ENCODE measurements at regions not wholly inside any gene's neighbourhood (a gene's known extent, or its start where the extent isn't known, plus 50 kb on each side); places are given as distances from the start of the nearest gene placed in this dataset.

- TF ChIP-seq, protein P1, sequence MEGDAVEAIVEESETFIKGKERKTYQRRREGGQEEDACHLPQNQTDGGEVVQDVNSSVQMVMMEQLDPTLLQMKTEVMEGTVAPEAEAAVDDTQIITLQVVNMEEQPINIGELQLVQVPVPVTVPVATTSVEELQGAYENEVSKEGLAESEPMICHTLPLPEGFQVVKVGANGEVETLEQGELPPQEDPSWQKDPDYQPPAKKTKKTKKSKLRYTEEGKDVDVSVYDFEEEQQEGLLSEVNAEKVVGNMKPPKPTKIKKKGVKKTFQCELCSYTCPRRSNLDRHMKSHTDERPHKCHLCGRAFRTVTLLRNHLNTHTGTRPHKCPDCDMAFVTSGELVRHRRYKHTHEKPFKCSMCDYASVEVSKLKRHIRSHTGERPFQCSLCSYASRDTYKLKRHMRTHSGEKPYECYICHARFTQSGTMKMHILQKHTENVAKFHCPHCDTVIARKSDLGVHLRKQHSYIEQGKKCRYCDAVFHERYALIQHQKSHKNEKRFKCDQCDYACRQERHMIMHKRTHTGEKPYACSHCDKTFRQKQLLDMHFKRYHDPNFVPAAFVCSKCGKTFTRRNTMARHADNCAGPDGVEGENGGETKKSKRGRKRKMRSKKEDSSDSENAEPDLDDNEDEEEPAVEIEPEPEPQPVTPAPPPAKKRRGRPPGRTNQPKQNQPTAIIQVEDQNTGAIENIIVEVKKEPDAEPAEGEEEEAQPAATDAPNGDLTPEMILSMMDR (IDR thresholded peaks at IDR 0.05; ENCODE audit: low read depth, low read length, missing control alignments) = no peak
- H3K4me3 ChIP-seq (ENCODE audit: low read depth, low read length) = no peak overlapping the region
- DNase-seq (ENCODE audit: low read depth) = no peak
- in situ Hi-C loops (cut with HindIII; ENCODE audit: low sequenced_read_pairs) = no loop called here
These were observed 139.2 kb downstream of the LINC00632 start for GRCh38 chrX:140848800-140849199.

DNA sequence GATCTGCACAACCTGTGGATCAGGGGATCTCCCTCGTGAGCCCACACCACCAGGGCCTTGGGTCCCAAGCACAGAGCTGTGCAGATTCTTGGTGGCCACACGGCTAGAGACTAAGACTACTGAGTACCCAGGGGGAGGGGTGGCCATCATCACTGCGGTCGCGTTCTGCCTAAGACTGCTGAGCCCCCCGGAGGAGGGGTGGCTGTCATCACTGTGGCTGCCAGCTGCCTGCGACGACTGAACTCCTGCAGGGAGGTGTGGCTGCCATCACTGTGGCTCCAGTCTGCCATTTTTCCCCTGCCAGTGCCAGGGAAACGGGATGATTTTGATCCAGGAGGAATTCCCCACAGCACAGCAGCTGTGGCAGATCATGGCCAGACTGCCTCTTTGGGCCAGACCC, 141.7 kb upstream of the SPANXB1 start:
- H3K4me3 ChIP-seq (ENCODE audit: low read depth, low read length) = no peak overlapping the region
- in situ Hi-C loops (cut with HindIII; ENCODE audit: low sequenced_read_pairs) = no loop called here
- no peak for DNase-seq (ENCODE audit: low read depth)
- TF ChIP-seq, protein P1 (IDR thresholded peaks at IDR 0.05; ENCODE audit: low read depth, low read length, missing control alignments) = no peak

GRCh38 chrX:140866446-140866845, 135.9 kb upstream of the SPANXB1 start:
- in situ Hi-C loops (cut with HindIII; ENCODE audit: low sequenced_read_pairs) = no loop called here
- no peak for DNase-seq (ENCODE audit: low read depth)
- no peak overlapping the region for H3K4me3 ChIP-seq (ENCODE audit: low read depth, low read length)
- TF ChIP-seq, protein P1 (IDR thresholded peaks at IDR 0.05; ENCODE audit: low read depth, low read length, missing control alignments) = no peak

- no peak for DNase-seq (ENCODE audit: low read depth)
- TF ChIP-seq, protein P1 (IDR thresholded peaks at IDR 0.05; ENCODE audit: low read depth, low read length, missing control alignments) = no peak
- H3K4me3 ChIP-seq (ENCODE audit: low read depth, low read length) = no peak overlapping the region
- in situ Hi-C loops (cut with HindIII; ENCODE audit: low sequenced_read_pairs) = loop anchor here (10.0 kb wide), 1 partner anchor 308 kb away; no protein-coding TSS in a partner anchor
These were observed 89.8 kb upstream of the SPANXB1 start for GRCh38 chrX:140912606-140913005.

DNA sequence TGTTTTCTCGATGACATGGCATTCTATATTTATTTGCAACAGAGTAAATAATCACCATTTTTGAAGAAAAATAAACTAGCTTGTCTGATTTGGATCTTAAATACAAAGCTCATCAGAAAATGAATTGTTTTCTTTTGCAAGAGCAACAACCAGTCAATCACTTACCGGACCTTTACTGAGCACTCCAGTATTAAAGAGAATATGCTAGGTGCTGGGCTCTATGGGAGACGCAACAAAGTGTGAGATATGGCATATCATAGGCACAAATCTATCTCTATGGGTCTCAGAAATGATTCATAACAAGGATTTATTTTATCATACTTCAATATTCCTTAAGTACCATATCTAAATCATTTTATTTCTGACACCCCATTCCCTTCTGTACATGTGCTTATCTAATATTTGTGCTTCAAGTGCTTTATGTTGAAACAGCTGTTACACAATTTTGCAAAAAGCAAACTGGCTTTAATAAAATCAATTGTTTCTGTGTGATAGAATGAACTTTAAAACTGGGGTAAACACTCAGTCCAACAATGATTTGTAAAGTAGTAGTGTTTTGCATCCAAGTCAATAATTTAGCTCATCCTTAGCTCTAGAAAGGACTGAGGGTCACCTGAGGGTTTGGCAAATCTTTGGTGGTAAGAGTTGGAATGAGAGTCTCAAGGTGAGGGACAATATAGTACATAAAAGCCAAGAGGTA, 88.4 kb upstream of the SPANXB1 start:
- in situ Hi-C loops (cut with HindIII; ENCODE audit: low sequenced_read_pairs) = loop anchor here (10.0 kb wide), 1 partner anchor 309 kb away; no protein-coding TSS in a partner anchor
- no peak overlapping the region for H3K4me3 ChIP-seq (ENCODE audit: low read depth, low read length)
- no peak for DNase-seq (ENCODE audit: low read depth)
- TF ChIP-seq, protein P1 (IDR thresholded peaks at IDR 0.05; ENCODE audit: low read depth, low read length, missing control alignments) = no peak

DNA sequence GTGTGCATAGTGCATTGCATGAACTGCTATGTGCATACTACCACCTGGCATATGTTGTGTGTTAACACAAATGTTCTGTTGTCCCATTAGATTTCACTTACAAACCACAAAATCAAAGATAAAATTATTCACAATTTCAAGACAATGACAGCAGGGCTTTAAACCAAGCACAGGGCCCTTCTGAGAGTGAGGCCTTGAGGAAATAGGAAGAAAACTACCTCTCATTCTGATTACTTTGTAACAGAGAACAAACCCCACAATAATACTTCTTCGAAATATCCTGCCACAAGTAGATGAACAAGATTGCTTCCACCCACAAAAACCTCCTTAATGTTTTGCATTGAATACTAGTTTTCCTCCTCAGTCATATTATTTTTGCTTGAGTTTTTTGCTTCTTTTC, 85.5 kb upstream of the SPANXB1 start:
- H3K4me3 ChIP-seq (ENCODE audit: low read depth, low read length) = no peak overlapping the region
- in situ Hi-C loops (cut with HindIII; ENCODE audit: low sequenced_read_pairs) = loop anchor here (10.0 kb wide), 1 partner anchor 312 kb away; no protein-coding TSS in a partner anchor
- TF ChIP-seq, protein P1 (IDR thresholded peaks at IDR 0.05; ENCODE audit: low read depth, low read length, missing control alignments) = no peak
- DNase-seq (ENCODE audit: low read depth) = no peak

Measured in astrocyte of the cerebellum (primary cell).